GM18511 (cell line): ENCODE measurements at regions not wholly inside any gene's neighbourhood (a gene's known extent, or its start where the extent isn't known, plus 50 kb on each side); places are given as distances from the start of the nearest gene placed in this dataset.

Experiments used
- ATAC-seq: cut with Tn5 transposase; IDR thresholded peaks from one replicate; pipeline ENCODE4 v1.9.1; 2021; ENCODE audit warnings: mild to moderate bottlenecking, moderate library complexity; ENCODE audit not compliant: unreplicated experiment

DNA sequence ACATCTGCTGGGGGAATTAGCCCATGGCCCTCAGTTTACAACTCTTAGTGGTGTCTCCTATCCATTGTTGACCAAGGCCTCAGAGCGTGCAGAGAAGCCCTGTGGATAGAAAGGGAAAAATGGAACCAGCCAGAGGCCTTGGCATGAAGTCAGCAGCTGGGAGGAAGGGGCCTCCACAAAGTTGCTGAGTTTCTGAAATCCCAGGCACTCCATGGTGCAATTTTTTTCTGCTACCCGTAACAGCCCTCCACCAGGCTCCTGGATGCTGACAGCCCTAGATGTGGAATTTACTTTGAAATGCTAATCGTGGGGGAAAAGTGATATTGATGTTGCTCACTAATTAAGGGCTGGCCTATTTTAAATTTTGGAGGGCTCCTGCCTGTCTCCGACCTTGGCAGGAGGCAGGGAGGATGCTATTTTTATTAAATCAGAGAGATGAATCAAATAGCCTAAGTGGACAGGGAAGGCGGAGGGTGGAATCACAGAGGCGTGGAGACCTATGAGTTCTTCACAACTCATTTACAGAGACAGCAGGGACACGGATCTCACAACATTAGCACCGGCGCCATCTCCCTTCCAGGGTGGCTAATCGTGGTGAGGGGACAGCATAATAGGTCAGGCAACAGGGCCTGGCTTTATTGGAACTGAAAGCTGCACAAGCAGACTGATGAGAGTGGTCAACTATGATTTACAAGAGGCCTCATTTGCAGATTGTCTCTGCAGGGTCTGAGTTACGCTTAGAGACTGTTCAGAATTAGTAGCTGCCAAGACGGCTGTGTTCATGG, 99.8 kb upstream of the WSCD2 start:
- no peak for ATAC-seq

- no peak for ATAC-seq
Measured at GRCh38 chr12:108033090-108033489, 96.0 kb upstream of the WSCD2 start.

GRCh38 chr12:108035372-108035771, 93.7 kb upstream of the WSCD2 start:
- ATAC-seq: no peak

DNA sequence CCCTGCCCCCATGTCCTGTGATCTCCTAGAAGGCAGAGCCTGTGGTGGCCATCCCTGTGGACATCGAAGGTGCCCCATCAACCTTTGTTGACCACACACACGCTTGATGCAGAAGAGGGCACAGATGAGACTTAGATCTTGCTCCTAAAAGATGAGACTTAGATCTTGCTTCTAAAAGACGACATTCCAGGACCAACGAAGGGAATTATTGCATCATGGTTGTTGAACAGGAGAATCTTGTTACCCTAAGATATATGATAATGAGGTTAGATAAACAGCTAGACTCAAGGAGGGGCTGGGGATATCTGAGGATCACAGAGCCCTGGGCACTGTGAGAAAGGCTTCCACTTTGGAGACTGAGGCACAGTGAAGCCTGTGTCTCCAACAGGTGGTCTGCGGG, 91.1 kb upstream of the WSCD2 start:
- no peak for ATAC-seq

GRCh38 chr12:108039794-108040193, 89.3 kb upstream of the WSCD2 start:
- no peak for ATAC-seq

- no peak for ATAC-seq
Measured at GRCh38 chr12:108040947-108041346, 88.1 kb upstream of the WSCD2 start.

- no peak for ATAC-seq
Measured at GRCh38 chr12:108043286-108043685, 85.8 kb upstream of the WSCD2 start.

GRCh38 chr12:108043750-108044533, 85.1 kb upstream of the WSCD2 start:
- no peak for ATAC-seq

GRCh38 chr12:108046135-108046534, 83.0 kb upstream of the WSCD2 start:
- no peak for ATAC-seq

GRCh38 chr12:108046650-108047049, 82.4 kb upstream of the WSCD2 start:
- ATAC-seq: no peak

GRCh38 chr12:108047071-108047550, 82.0 kb upstream of the WSCD2 start:
- ATAC-seq: no peak

GRCh38 chr12:108048686-108049085, 80.4 kb upstream of the WSCD2 start:
- ATAC-seq: no peak

DNA sequence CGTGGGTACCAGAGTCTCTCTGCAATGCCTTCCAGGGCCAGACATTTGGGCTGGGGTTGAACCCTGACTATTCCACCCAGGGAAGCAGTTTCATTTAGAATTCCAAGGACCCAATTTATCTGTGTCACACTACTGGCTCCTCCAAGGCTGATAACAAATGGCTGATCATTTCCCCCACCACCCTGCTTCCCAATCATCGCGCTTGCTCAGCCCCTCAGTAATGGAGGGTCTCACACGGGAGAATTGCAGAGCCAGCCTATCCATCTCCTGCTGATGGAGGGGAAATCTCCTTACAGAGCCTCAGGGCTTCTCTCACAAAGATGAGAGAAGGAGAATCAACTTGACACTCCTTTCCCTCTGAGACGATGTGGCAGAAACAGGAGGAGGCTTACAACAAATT, 78.4 kb upstream of the WSCD2 start:
- no peak for ATAC-seq

- ATAC-seq: no peak
Measured at GRCh38 chr12:108052260-108052659, 76.8 kb upstream of the WSCD2 start.

DNA sequence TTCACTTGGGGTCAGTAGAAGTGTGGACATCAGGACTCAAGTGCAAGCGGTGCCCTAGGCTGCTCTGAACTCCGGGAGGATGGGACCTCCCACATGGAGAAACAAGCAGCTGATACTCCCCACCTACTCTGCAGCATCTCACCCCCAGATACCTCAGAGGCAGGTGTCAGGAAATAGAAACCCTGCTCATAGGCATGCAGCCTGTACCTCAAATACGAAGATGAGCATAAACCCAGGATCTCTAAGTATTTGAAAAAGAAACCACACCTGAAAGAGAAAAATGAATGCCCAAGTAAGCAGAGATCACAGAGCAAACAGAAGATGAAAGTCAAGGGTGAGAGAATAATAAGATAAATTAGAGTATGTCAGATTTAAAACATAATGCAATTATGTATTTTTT, 75.6 kb upstream of the WSCD2 start:
- ATAC-seq: no peak

DNA sequence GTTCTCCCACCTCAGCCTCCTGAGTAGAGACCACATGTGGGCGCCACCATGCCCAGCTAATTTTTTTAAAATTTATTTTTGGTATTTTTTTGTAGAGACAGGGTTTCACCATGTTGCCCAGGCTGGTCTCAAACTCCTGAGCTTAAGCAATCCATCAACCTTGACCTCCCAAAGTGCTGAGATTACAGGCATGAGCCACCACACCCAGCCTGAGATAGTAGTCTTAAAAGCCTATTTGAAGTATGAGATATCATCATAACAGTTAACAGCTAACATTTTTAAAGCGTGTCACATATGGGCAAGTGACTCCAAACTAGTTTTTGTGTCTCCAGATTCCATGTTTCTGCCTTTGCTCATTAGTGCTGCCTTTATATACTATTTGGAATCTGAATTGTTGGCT, 74.6 kb upstream of the WSCD2 start:
- ATAC-seq: no peak

- ATAC-seq: no peak
Measured at GRCh38 chr12:108055141-108055540, 73.9 kb upstream of the WSCD2 start.

DNA sequence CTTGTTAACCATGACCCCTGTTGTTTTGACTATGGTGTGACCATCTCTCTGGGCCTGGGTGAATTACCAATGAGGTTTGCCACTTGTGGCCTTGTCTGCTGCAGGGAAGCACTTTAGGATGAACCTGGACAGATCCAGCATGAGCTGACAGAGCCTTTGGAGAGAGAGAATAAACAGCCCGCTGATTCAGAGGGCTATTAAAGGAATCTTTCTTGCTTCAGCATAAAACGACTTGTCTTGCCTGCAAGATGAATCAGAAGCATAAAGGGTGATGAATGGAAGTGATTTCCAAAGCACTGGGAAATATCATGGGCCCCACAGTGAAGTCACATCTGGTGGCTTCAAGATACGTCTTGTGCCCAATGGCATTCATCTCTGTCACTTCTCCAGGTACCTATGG, 69.0 kb upstream of the WSCD2 start:
- ATAC-seq: no peak

- no peak for ATAC-seq
Measured at GRCh38 chr12:108060903-108061302, 68.2 kb upstream of the WSCD2 start.

DNA sequence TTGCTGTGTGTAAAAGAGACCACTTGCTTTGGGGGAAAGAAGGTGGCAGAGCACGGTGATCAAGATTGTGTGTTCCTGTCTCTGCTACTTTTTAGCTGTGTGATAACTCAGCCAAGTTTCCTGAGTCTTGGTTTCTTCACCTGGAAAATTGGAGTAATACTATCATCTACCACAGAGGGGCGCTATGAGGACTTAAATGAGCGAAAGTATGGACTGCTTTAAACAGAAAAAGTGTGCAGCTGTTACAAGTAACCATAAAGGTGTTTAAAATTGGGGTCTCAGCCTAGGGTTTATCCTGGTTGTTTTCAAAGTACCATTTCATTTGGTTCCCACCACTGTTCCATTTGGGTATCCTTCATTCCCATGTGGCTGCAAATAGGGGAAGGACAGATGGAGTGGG, 65.9 kb upstream of the WSCD2 start:
- no peak for ATAC-seq

DNA sequence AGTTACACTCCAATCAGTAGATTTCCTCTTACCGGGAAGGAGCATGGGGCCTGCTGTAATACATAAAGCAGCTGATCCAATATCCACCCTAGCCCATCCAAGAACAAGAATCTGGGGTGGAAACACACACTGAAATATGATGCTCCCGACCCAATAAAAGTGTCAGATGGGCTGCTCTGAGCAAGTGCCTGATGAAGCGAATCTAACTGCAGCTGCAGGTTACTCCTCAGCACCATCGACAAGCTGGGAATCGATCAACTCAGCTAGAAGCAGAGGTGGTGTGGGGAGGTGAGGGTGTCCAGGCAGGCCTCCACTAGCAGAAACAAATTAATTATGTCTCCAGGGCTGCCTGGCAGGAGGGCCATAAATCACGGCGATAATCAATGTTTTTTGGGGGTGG, 64.0 kb upstream of the WSCD2 start:
- no peak for ATAC-seq
